ENCODE measurements at regions not wholly inside any gene's neighbourhood (a gene's known extent, or its start where the extent isn't known, plus 50 kb on each side); places are given as distances from the start of the nearest gene placed in this dataset.

GRCh38 chr9:126204708-126205225 is 121.9 kb upstream of the MVB12B start:
- TF ChIP-seq CTCF (IDR thresholded peaks at IDR 0.05) (no peak), POLR2A (IDR thresholded peaks at IDR 0.05) (no peak)

Measured in Peyer's patch (tissue), 4 donors.